ENCODE measurements at regions not wholly inside any gene's neighbourhood (a gene's known extent, or its start where the extent isn't known, plus 50 kb on each side); places are given as distances from the start of the nearest gene placed in this dataset.

DNA sequence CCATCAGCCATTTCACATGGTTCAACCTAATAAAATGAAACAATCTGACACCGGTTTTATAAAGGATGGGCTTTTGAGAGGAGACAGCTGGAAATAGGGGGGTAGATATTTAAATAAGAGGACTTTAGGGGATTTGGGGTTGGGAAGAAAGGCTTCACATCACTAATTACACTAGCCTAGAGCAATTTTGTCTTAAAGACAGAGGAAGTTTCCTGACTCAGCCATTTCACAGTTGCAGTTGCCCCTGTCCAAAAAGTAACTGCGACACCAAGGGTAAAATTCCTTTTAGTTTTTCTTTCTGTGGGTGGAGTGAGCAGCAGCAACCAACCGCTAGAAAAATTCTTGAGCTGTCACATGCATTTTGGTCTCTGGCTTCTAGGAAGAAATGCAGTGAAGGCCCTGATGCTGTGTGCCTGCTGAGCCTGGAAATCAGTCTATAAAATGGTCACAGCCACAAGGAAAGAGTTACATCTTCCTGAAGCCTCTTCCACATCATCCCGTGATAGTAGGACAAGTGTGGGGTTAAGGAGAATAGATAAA lies 233.6 kb downstream of the ZNF674 start:
- TF ChIP-seq, protein P1, sequence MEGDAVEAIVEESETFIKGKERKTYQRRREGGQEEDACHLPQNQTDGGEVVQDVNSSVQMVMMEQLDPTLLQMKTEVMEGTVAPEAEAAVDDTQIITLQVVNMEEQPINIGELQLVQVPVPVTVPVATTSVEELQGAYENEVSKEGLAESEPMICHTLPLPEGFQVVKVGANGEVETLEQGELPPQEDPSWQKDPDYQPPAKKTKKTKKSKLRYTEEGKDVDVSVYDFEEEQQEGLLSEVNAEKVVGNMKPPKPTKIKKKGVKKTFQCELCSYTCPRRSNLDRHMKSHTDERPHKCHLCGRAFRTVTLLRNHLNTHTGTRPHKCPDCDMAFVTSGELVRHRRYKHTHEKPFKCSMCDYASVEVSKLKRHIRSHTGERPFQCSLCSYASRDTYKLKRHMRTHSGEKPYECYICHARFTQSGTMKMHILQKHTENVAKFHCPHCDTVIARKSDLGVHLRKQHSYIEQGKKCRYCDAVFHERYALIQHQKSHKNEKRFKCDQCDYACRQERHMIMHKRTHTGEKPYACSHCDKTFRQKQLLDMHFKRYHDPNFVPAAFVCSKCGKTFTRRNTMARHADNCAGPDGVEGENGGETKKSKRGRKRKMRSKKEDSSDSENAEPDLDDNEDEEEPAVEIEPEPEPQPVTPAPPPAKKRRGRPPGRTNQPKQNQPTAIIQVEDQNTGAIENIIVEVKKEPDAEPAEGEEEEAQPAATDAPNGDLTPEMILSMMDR (conservative IDR thresholded peaks at IDR 0.05; ENCODE audit: control insufficient read depth, insufficient read depth, low read depth, low read length): no peak
- no peak for DNase-seq (ENCODE audit: low read depth)
- no peak overlapping the region for H3K4me3 ChIP-seq (ENCODE audit: control insufficient read depth, low read depth, low read length)

DNA sequence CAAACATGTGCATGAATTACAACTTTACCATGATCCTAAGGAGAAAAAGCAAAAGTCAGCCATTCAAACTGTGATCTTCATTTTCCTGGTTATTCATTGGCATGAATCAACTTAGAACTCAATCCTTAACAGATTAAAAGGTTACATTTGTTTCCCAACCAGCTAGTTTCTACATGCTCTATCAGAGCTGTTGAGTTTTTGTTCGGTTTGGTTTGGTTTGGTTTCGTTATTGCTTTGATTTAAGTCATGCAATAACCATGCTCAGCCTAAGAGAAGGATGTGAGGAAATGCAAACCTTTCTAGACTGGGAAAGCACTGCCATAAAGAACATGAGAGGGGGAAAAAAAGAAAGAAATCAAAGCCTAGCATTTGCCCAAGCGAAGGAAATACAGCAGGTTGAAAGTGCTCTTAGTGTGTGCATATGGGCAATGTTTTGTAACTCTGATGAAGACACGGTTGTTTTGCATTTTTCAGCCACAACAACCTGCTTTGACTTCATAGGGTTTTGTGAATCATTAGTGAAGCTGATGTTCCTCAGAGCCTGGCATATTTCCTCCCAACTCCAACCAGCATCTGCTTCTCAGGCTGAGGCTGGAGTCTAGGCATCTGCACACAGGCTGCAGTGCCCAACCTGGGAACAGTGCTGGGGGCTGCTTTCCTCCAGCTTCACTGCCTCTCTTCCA lies 234.3 kb downstream of the ZNF674 start:
- no peak overlapping the region for H3K4me3 ChIP-seq (ENCODE audit: control insufficient read depth, low read depth, low read length)
- TF ChIP-seq, protein P1 (conservative IDR thresholded peaks at IDR 0.05; ENCODE audit: control insufficient read depth, insufficient read depth, low read depth, low read length): no peak
- DNase-seq (ENCODE audit: low read depth): no peak

DNA sequence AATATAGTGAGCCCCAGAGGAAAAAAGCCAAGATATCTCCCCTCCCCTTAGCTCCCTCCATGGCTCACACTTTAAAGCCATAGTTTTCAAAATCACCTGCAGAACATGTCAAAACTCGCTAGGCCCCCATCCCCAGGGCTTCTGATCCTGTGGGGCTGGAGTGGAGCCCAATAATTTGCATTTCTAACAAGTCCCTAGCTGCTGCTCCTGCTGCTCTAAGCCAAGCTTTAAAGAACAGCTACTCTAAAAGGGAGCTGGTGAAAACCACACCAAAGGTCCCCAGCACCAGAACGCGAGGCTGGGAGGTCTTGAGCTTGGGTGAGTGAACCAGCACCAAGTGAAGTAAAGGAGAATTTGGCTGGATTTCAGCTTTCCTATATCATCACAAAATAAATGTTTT lies 237.1 kb downstream of the ZNF674 start:
- no peak for DNase-seq (ENCODE audit: low read depth)
- TF ChIP-seq, protein P1 (conservative IDR thresholded peaks at IDR 0.05; ENCODE audit: control insufficient read depth, insufficient read depth, low read depth, low read length): no peak
- H3K4me3 ChIP-seq (ENCODE audit: control insufficient read depth, low read depth, low read length): no peak overlapping the region

DNA sequence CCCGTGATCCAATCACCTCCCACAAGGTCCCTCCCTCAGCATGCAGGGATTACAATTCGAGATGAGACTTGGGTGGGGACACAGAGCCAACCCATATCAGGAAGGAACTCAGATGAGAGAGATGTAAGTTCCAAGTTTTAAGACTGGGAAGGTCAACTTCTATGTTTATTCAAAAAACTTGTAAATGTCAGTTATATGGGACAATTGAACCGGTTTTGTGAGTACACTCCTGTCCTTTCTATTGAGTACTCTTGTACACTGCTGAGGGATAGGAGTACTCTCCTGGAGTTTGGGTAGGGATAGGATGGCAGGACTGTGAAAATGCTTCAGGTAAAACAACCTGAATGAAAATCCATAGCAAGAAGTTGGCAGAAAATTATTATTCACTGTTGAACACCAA lies 239.1 kb downstream of the ZNF674 start:
- TF ChIP-seq, protein P1 (conservative IDR thresholded peaks at IDR 0.05; ENCODE audit: control insufficient read depth, insufficient read depth, low read depth, low read length): no peak
- DNase-seq (ENCODE audit: low read depth): no peak

DNA sequence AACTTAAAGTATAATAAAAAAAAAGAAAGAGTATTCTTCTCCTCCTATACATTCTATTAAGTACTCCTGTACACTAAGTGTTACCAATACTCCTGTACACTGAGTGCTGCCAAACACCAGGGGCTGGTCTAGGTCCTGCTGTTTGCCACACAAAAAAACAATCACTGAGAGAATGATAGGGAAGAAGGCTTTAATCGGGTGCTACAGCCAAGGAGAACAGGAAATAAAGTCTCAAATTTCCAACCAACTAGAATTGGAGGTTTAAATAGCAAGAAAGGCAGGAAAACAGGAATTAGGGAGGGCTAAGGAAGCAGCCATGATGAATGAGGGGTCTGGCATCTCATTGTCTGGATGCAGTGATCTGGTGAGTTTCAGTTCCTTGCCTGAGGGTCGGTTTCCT lies 239.8 kb downstream of the ZNF674 start:
- no peak overlapping the region for H3K4me3 ChIP-seq (ENCODE audit: control insufficient read depth, low read depth, low read length)
- TF ChIP-seq, protein P1 (conservative IDR thresholded peaks at IDR 0.05; ENCODE audit: control insufficient read depth, insufficient read depth, low read depth, low read length): no peak
- no peak for DNase-seq (ENCODE audit: low read depth)

More for the DNA sequence above, 239.1 kb downstream of the ZNF674 start:
- no peak overlapping the region for H3K4me3 ChIP-seq (ENCODE audit: control insufficient read depth, low read depth, low read length)

DNA sequence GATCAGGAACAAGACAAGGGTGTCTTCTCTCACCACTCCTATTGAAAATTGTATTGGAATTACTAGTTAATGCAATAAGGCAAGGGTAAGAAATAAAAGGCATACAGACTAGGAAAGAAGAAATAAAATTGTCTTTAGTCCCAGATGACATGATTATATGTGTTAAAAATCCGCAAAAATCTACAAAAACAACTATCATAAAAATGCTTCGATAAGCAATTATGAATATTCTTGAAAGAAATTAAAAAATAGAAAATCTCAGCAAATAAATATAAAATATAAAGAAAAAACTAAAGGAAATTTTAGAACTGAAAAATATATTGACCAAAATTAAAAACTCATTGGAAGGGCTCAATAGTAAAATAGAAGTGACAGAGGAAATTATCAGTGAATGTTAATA lies 243.3 kb downstream of the ZNF674 start:
- H3K4me3 ChIP-seq (ENCODE audit: control insufficient read depth, low read depth, low read length): no peak overlapping the region
- TF ChIP-seq, protein P1 (conservative IDR thresholded peaks at IDR 0.05; ENCODE audit: control insufficient read depth, insufficient read depth, low read depth, low read length): no peak

More for the DNA sequence above, 243.3 kb downstream of the ZNF674 start:
- no peak for DNase-seq (ENCODE audit: low read depth)
